Sigmoid colon (tissue), 6 donors: ENCODE measurements at regions not wholly inside any gene's neighbourhood (a gene's known extent, or its start where the extent isn't known, plus 50 kb on each side); places are given as distances from the start of the nearest gene placed in this dataset.

Source experiments
- DNase-seq: peaks from one replicate; pipeline ENCODE4 v3.0.0-alpha.2; 2019
- H3K27ac ChIP-seq, 4 donors: fragments of 200-600 bp; sonication (generic); one replicate each; pipeline ENCODE4 v1.5.1; 2016 to 2019; ENCODE audit warnings: mild to moderate bottlenecking in 1 of 4
- H3K27me3 ChIP-seq, 3 donors: fragments of 200-600 bp; sonication (generic); one replicate each; pipeline ENCODE4 v1.5.1; 2019; ENCODE audit warnings: mild to moderate bottlenecking in 1 of 3
- H3K36me3 ChIP-seq, 4 donors: fragments of 200-600 bp; sonication (generic); one replicate each; pipeline ENCODE4 v1.5.1; 2016 to 2019
- H3K4me1 ChIP-seq, 4 donors: fragments of 200-600 bp; sonication (generic); one replicate each; pipeline ENCODE4 v1.5.1; 2017 to 2019
- H3K4me3 ChIP-seq, 4 donors: fragments of 200-600 bp; sonication (generic); one replicate each; pipeline ENCODE4 v1.5.1; 2017 to 2019; ENCODE audit warnings: mild to moderate bottlenecking in 2 of 4, moderate library complexity in 1 of 4
- H3K9me3 ChIP-seq, 4 donors: fragments of 200-600 bp in 3 of 4; sonication (generic) in 3 of 4; one replicate each; pipeline versions ENCODE4 v1.5.1 to v1.6.1; 2013 to 2019
- CTCF ChIP-seq, 4 experiments: fragments of 450-650 bp in 3 of 4; fragments of 200-600 bp in 1 of 4; IDR thresholded peaks; one replicate each; pipeline ENCODE4 v1.5.1; 2016 to 2019; ENCODE audit warnings: antibody characterized with exemption in 4 of 4, mild to moderate bottlenecking in 3 of 4, moderate library complexity in 2 of 4
- EP300 ChIP-seq, 4 donors: sonication (generic); formaldehyde crosslinking; IDR thresholded peaks; one replicate each; pipeline ENCODE4 v1.6.1; 2017; ENCODE audit warnings: antibody characterized with exemption in 4 of 4
- POLR2A ChIP-seq, 2 donors: fragments of 450-650 bp; IDR thresholded peaks; one replicate each; pipeline ENCODE4 v1.6.1; 2016; ENCODE audit warnings: antibody characterized with exemption in 2 of 2, mild to moderate bottlenecking in 2 of 2, moderate library complexity in 2 of 2
- POLR2AphosphoS5 ChIP-seq, 4 donors: sonication (generic); formaldehyde crosslinking; IDR thresholded peaks; one replicate each; pipeline ENCODE4 v1.6.1; 2017; ENCODE audit warnings: antibody characterized with exemption in 4 of 4
- WGBS, 2 donors: extraction: QIAGEN DNeasy Blood & Tissue Kit; methylation state at CpG; one replicate each; pipeline ENCODE4 v1.1.7; 2013; 5-methylcytosine and 5-hydroxymethylcytosine counted together
- intact Hi-C: fragments of 100-400 bp; cut with DNase I; formaldehyde crosslinking; loops from one replicate; pipeline ENCODE4 v1.15.1; 2023
- donor health status: healthy with polysubstance abuse.
- donor health status: healthy.

DNA sequence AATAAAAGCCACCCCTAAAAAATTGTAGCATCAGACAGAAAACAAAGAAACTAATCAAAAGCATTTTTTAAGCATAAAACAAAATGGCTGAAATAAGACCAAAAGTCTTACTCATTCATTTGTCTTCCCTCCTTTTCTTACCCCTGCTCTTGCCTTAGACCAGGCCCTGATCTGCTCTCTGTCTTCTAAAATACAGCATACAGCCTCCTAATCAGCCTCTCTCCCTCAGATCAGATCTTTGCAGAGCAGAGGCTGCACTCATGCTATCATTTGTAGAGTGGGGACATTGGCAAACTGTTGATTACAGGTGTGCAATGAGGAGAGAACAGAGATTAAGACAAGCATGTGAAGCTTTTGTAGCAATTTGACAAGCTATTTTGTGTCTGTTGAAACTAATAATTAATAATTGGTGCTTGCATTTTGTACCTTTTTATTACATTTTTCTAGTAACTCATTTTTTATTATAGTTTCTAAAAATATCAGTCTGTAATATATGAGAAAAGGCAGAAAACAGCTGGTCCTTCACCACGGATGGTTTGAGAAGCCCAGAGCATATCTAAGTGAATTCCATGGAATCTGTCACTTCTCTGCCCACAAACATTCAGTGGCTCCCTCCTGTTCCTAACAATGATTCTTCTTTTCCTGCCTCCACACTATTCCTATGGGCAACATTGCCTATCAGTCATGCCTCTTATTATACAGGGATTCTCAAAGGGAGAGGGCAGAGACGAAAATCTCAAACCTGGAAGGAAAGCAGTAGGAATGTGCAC, 286.2 kb upstream of the STT3B start:
- no peak for DNase-seq
- H3K27ac ChIP-seq, result no peak overlapping the region
- 84 to 88% methylated on average over 2 of the region's 2 CpGs for WGBS, 2 donors
- TF ChIP-seq POLR2A (IDR thresholded peaks at IDR 0.05) (no peak), POLR2AphosphoS5 (IDR thresholded peaks at IDR 0.05) (no peak), EP300 (IDR thresholded peaks at IDR 0.05) (no peak), CTCF (IDR thresholded peaks at IDR 0.05) (no peak)
- no peak overlapping the region for H3K4me3 ChIP-seq
- intact Hi-C loops, result no loop called here
- no peaks in the 10 kb centered on the region for H3K4me1 ChIP-seq
- no peaks in the 10 kb centered on the region for H3K9me3 ChIP-seq
- H3K36me3 ChIP-seq, result no peaks in the 10 kb centered on the region
- H3K27me3 ChIP-seq, result no peaks in the 10 kb centered on the region

- H3K9me3 ChIP-seq, result no peaks in the 10 kb centered on the region
- WGBS, 2 donors, result 95 to 98% methylated on average over 2 of the region's 2 CpGs
- intact Hi-C loops, result no loop called here
- no peak for DNase-seq
- H3K27ac ChIP-seq, result no peak overlapping the region
- H3K4me1 ChIP-seq, result no peaks in the 10 kb centered on the region
- H3K4me3 ChIP-seq, result no peak overlapping the region
- no peaks in the 10 kb centered on the region for H3K27me3 ChIP-seq
- no peaks in the 10 kb centered on the region for H3K36me3 ChIP-seq
- TF ChIP-seq POLR2AphosphoS5 (IDR thresholded peaks at IDR 0.05), result no peak
- TF ChIP-seq EP300 (IDR thresholded peaks at IDR 0.05), result no peak
Observed at GRCh38 chr3:31247063-31247447, 285.7 kb upstream of the STT3B start.

- intact Hi-C loops, result no loop called here
- TF ChIP-seq POLR2A (IDR thresholded peaks at IDR 0.05) (no peak), EP300 (IDR thresholded peaks at IDR 0.05) (no peak), CTCF (IDR thresholded peaks at IDR 0.05) (no peak), POLR2AphosphoS5 (IDR thresholded peaks at IDR 0.05) (no peak)
Observed at GRCh38 chr3:31247850-31248562, 284.7 kb upstream of the STT3B start.

GRCh38 chr3:31248563-31248992, 284.1 kb upstream of the STT3B start:
- no peaks in the 10 kb centered on the region for H3K27me3 ChIP-seq
- DNase-seq, result no peak
- H3K4me1 ChIP-seq, result no peaks in the 10 kb centered on the region
- no peak overlapping the region for H3K4me3 ChIP-seq
- WGBS, 2 donors, result 89 to 90% methylated on average over 6 of the region's 6 CpGs
- no peaks in the 10 kb centered on the region for H3K9me3 ChIP-seq
- H3K36me3 ChIP-seq, result no peaks in the 10 kb centered on the region
- no peak overlapping the region for H3K27ac ChIP-seq
- TF ChIP-seq CTCF (IDR thresholded peaks at IDR 0.05) (no peak), POLR2AphosphoS5 (IDR thresholded peaks at IDR 0.05) (no peak), POLR2A (IDR thresholded peaks at IDR 0.05) (no peak), EP300 (IDR thresholded peaks at IDR 0.05) (no peak)
- intact Hi-C loops, result no loop called here

More at GRCh38 chr3:31247850-31248562, 284.7 kb upstream of the STT3B start:
- Histone ChIP-seq H3K4me3 (no peak overlapping the region), H3K27me3 (no peaks in the 10 kb centered on the region), H3K4me1 (no peaks in the 10 kb centered on the region), H3K9me3 (no peaks in the 10 kb centered on the region), H3K27ac (no peak overlapping the region), H3K36me3 (no peaks in the 10 kb centered on the region)
- no peak for DNase-seq
- WGBS, 2 donors, result 31 to 70% methylated on average over 5 of the region's 5 CpGs

- TF ChIP-seq EP300 (IDR thresholded peaks at IDR 0.05) (no peak), POLR2AphosphoS5 (IDR thresholded peaks at IDR 0.05) (no peak), POLR2A (IDR thresholded peaks at IDR 0.05) (no peak), CTCF (IDR thresholded peaks at IDR 0.05) (no peak)
- Histone ChIP-seq H3K27ac (no peak overlapping the region), H3K4me1 (no peaks in the 10 kb centered on the region), H3K36me3 (no peaks in the 10 kb centered on the region), H3K27me3 (no peaks in the 10 kb centered on the region), H3K4me3 (no peak overlapping the region), H3K9me3 (no peaks in the 10 kb centered on the region)
- DNase-seq, result no peak
- intact Hi-C loops, result no loop called here
Observed at GRCh38 chr3:31249545-31249944, 283.2 kb upstream of the STT3B start.
